Immature natural killer cell (primary cell): ENCODE measurements at regions not wholly inside any gene's neighbourhood (a gene's known extent, or its start where the extent isn't known, plus 50 kb on each side); places are given as distances from the start of the nearest gene placed in this dataset.

ENCODE experiments used
- DNase-seq, 3 donors: peaks; one replicate each; pipeline ENCODE4 v3.0.0; 2022; ENCODE audit warnings: mixed read lengths in 1 of 3
- H3K27ac Mint-ChIP-seq, 6 donors: one replicate each; pipeline ENCODE4 v1.8.0; 2020; ENCODE audit warnings: mixed read lengths in 6 of 6, mild to moderate bottlenecking in 5 of 6, inconsistent platforms in 4 of 6, moderate library complexity in 3 of 6
- H3K27me3 Mint-ChIP-seq, 3 donors: one replicate each; pipeline ENCODE4 v1.8.0; 2020 to 2021; ENCODE audit warnings: low read depth in 3 of 3, mild to moderate bottlenecking in 3 of 3, mixed read lengths in 3 of 3, moderate library complexity in 3 of 3, inconsistent platforms in 1 of 3
- H3K36me3 Mint-ChIP-seq, 3 donors: one replicate each; pipeline ENCODE4 v1.8.0; 2020; ENCODE audit warnings: mixed read lengths in 3 of 3, inconsistent platforms in 2 of 3, mild to moderate bottlenecking in 2 of 3
- H3K4me1 Mint-ChIP-seq, 2 donors: one replicate each; pipeline ENCODE4 v1.8.0; 2020; ENCODE audit warnings: inconsistent platforms in 2 of 2, mild to moderate bottlenecking in 2 of 2, mixed read lengths in 2 of 2, moderate library complexity in 1 of 2
- H3K4me3 Mint-ChIP-seq, 5 donors: one replicate each; pipeline ENCODE4 v1.8.0; 2020; ENCODE audit warnings: mild to moderate bottlenecking in 5 of 5, mixed read lengths in 5 of 5, inconsistent platforms in 3 of 5, moderate library complexity in 3 of 5
- H3K9me3 Mint-ChIP-seq, 6 donors: one replicate each; pipeline ENCODE4 v1.8.0; 2020; ENCODE audit warnings: mild to moderate bottlenecking in 6 of 6, mixed read lengths in 6 of 6, inconsistent platforms in 4 of 6, moderate library complexity in 3 of 6

DNA sequence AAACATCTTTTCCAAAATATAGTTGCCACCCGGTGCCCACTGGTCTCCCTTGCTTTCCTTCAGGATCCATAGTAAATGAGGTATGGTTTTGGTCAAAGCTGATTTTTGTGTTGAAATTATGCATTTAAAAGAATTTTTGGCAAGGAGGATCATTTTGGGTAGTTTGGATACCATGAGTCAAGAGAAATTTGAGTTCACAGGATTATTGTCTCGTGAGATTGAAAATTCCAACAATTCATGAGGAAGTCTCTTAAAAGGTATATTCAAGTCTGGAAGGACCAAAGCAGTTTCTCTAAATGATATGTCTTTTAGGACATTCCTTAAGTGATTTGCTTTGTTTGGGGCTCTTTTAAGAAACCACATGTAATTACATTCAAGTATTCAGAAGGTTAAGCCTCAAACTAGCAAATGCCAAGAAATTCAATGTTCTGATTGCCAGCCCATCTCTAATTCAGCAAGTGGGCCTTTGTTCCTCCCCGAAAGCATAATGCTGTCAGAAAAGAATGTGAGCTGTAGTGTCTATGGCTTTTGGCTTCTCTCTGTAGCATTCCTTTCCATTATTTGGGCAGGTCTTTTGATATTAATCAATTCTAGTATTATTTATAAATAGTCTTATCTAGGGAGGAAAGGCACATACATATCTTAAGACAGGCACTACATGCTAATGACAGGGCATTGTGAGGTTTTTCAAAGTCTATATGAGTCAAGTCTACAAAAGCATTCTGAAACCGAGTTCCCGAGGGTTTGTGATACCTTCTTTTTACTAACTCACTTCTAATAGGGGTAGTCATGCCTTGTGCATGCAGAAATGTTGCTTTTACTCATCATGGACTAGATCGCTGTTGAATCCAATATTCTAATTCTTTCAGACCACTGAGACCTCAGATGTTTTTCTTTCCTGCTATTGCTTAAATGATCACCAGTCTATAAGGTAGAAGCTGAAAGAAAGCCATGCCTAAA lies 453.9 kb downstream of the ENC1 start:
- Mint-ChIP-seq H3K27ac (no peak overlapping the region), H3K9me3 (peaks cover 0 to 3% (median 0%) of the 10 kb centered on the region in 6 donors), H3K27me3 (peaks cover 0 to 8% (median 0%) of the 10 kb centered on the region in 3 donors), H3K4me1 (no peaks in the 10 kb centered on the region), H3K4me3 (no peak overlapping the region), H3K36me3 (no peaks in the 10 kb centered on the region)
- no peak for DNase-seq

DNA sequence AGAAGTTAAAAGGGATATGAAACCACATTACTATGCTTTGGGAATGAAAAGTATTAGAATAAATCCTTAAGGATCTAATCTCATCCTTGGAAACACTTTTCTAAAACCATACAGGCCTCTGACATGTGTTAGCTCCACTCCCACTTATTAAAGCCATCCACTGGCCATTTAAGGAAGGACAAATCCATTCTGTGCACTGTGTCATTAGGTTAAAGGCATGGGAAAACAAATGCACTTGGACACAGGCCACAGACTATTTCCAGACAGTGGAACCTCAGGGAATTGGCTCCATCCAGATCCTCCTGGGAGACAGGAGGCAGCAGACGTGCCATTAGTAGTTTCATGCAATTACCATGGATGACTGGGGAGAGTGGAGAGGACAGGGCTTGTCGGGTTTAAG lies 454.9 kb downstream of the ENC1 start:
- H3K9me3 Mint-ChIP-seq, result peaks cover 0 to 3% (median 0%) of the 10 kb centered on the region in 6 donors
- H3K4me3 Mint-ChIP-seq, result no peak overlapping the region
- no peaks in the 10 kb centered on the region for H3K4me1 Mint-ChIP-seq
- H3K27ac Mint-ChIP-seq, result no peak overlapping the region
- H3K36me3 Mint-ChIP-seq, result no peaks in the 10 kb centered on the region
- DNase-seq, result no peak
- peaks cover 0 to 9% (median 0%) of the 10 kb centered on the region in 3 donors for H3K27me3 Mint-ChIP-seq

DNA sequence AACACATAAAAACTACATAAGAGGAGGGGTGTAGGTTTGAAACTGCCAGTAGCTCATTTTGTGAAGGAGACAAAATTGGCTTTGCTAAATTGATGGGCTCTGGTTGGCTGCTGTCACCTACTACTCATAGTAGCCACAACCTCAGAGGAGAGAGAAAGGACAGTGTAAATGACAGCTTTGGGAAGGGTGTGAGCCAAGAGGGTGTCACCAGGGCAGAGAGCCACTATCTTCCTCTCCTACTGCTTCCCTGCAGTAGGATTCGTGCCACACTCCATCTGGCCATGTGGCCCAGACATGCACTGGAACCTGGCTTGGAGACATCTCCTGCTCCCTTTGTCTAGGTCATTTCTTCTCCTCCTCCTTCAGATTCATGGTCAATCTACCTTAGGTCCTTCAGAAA lies 455.9 kb downstream of the ENC1 start:
- Mint-ChIP-seq H3K27ac (no peak overlapping the region), H3K36me3 (no peaks in the 10 kb centered on the region), H3K4me1 (no peaks in the 10 kb centered on the region), H3K9me3 (peaks cover 0 to 3% (median 0%) of the 10 kb centered on the region in 6 donors), H3K27me3 (peaks cover 0 to 9% (median 0%) of the 10 kb centered on the region in 3 donors), H3K4me3 (no peak overlapping the region)
- DNase-seq, result no peak

DNA sequence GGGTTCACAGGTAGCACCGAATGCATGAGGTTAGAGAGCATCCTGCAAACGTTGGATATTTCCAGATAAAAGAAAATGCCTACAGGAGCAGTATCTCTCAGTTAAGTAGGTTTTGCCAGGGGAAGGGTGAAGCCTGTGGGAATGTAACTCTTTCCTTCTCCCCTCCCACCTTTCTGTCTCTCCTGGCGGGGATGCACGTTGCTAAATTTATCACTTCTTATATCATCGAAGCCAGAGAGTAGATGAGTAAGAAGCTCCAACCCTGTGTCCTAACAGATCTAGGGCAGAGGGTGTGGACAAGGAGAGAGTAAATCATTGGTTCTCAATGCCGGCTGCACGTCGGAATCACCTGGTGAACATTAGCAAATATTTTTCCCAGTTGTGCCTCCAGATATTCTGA lies 457.5 kb downstream of the ENC1 start:
- Mint-ChIP-seq H3K27me3 (peaks cover 0 to 9% (median 0%) of the 10 kb centered on the region in 3 donors), H3K9me3 (peaks cover 0 to 3% (median 0%) of the 10 kb centered on the region in 6 donors), H3K4me1 (no peaks in the 10 kb centered on the region), H3K4me3 (no peak overlapping the region), H3K27ac (no peak overlapping the region), H3K36me3 (no peaks in the 10 kb centered on the region)
- DNase-seq, result no peak

DNA sequence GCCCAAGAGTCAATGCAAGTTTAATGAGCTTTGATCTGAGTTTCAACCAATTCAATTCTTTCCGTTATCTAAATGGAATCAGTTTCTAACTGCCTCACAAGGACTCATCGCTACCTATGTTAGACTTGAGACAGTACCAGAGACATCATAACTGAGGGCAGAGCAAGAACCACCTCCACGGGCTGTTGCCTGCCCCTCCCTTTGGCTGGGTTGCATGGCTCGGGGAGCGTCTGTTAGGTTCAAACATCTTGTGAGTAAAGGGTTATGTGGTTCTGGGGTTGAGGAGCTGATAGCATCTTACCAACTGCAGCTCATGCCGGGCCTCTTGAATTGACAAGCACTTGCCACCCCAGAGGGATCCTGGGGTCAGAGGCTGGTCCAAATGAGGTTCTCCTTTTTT lies 457.9 kb downstream of the ENC1 start:
- Mint-ChIP-seq H3K27me3 (peaks cover 0 to 9% (median 0%) of the 10 kb centered on the region in 3 donors), H3K4me1 (no peaks in the 10 kb centered on the region), H3K9me3 (peaks cover 0 to 2% (median 0%) of the 10 kb centered on the region in 6 donors), H3K36me3 (no peaks in the 10 kb centered on the region), H3K27ac (no peak overlapping the region), H3K4me3 (no peak overlapping the region)
- DNase-seq, result no peak

DNA sequence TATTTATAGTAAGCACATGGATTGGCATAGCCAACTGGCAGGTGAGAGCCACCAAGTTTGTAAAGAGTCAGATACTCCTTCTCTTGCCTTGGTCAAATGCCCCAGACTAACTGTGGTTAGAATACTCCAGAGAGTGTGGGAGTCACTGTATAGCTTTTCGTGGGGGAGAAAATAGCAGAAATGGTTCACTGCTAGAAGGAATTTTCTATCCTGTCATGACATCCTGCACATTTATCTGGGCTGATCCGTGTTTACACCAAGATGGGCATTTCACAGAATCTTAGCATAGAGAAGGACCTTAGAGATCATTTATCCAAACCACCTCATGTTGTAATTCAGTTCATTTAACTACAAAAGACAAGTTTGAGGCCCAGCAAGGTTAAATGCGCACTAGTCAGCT lies 460.8 kb downstream of the ENC1 start:
- Mint-ChIP-seq H3K27ac (no peak overlapping the region), H3K4me3 (no peak overlapping the region), H3K36me3 (no peaks in the 10 kb centered on the region), H3K9me3 (no peaks in the 10 kb centered on the region), H3K4me1 (no peaks in the 10 kb centered on the region), H3K27me3 (peaks cover 0 to 12% (median 1%) of the 10 kb centered on the region in 3 donors)
- DNase-seq, result no peak

DNA sequence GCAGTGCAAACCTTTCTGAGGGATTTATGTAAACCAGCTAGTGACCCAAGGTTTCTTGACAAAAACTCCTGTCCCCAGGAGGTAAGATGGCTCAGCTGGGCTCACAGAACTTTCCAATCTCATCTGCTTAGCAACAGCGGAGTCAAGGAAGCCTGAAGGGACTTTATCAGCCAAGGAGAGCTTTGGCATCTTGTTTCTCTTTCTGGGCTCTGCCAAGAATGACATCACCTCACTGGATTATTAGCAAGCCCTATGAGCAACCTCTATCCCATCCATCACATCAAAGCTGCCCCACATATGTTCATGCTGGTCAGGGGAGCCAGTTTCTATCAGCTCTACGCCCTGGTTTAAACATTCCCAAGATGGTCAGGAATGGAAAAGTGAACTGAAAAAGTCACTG lies 461.3 kb downstream of the ENC1 start:
- no peak overlapping the region for H3K27ac Mint-ChIP-seq
- no peaks in the 10 kb centered on the region for H3K36me3 Mint-ChIP-seq
- H3K4me1 Mint-ChIP-seq, result no peaks in the 10 kb centered on the region
- H3K9me3 Mint-ChIP-seq, result no peaks in the 10 kb centered on the region
- H3K4me3 Mint-ChIP-seq, result no peak overlapping the region
- peaks cover 0 to 9% (median 1%) of the 10 kb centered on the region in 3 donors for H3K27me3 Mint-ChIP-seq
- no peak for DNase-seq

DNA sequence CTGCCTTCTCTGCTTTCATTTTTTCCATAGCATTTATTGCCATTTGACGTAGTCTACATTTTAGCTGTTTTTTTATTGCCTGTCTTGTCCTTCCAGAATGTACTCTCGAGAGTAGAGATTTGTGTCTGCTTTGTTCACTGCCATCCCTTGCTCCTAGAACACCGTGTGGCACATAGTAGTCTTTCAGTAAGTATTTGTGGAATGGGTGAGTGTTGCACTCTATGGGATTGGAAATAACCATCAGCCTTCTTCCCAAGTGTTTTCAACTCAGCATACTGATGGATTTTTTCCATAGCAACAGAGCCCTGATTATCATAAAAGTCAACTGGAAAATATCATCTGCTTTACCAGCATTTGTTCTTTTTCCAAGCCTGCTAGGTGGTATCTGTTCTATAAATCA lies 462.6 kb downstream of the ENC1 start:
- H3K4me1 Mint-ChIP-seq, result no peaks in the 10 kb centered on the region
- H3K4me3 Mint-ChIP-seq, result no peak overlapping the region
- H3K27ac Mint-ChIP-seq, result no peak overlapping the region
- no peak for DNase-seq
- no peaks in the 10 kb centered on the region for H3K36me3 Mint-ChIP-seq
- no peaks in the 10 kb centered on the region for H3K9me3 Mint-ChIP-seq
- peaks cover 0 to 5% (median 1%) of the 10 kb centered on the region in 3 donors for H3K27me3 Mint-ChIP-seq

DNA sequence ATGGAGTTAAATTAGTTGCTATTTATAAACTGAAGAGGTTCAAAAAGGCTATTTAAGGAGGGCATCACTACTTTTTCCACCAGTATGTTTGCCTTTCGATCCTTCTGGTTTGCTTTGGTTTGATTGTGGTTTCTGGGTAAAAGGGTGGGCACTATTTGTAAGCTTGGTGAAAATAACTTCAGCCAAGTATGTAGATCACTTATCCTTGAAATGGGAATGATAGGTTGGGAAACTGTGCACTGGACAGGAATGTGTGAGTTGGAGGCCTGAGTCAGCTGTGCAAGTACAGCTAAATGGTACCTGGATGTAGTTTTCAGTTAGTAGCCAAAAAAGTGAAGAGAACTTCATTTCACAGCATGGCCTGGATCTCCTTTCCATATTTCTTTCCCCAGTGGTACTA lies 466.2 kb downstream of the ENC1 start:
- H3K36me3 Mint-ChIP-seq, result no peaks in the 10 kb centered on the region
- peaks cover 0 to 5% (median 1%) of the 10 kb centered on the region in 3 donors for H3K27me3 Mint-ChIP-seq
- H3K27ac Mint-ChIP-seq, result no peak overlapping the region
- DNase-seq, result no peak
- H3K4me1 Mint-ChIP-seq, result no peaks in the 10 kb centered on the region
- H3K4me3 Mint-ChIP-seq, result no peak overlapping the region
- no peaks in the 10 kb centered on the region for H3K9me3 Mint-ChIP-seq

DNA sequence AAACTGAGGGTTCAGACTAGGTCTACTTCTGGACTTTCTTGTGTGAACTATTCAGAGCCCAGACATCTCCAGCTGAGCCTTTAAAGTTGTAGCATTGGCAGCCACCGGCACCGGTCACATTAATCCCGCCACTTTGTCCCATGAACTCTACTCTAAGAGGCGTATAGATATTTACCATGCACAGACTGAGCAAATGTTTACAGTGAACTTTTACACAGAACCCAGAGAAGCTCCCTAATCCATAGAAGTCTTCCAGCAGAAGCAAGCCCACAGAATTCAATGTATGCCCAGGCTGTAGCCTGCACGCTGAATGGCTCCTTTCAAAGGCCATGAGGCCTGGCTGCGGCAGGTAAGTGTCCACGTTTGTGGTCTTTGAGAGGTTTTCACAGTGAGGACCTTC lies 466.9 kb downstream of the ENC1 start:
- Mint-ChIP-seq H3K4me1 (no peaks in the 10 kb centered on the region), H3K9me3 (no peaks in the 10 kb centered on the region), H3K27me3 (peaks cover 0 to 6% (median 1%) of the 10 kb centered on the region in 3 donors), H3K36me3 (no peaks in the 10 kb centered on the region), H3K27ac (no peak overlapping the region), H3K4me3 (no peak overlapping the region)
- no peak for DNase-seq

DNA sequence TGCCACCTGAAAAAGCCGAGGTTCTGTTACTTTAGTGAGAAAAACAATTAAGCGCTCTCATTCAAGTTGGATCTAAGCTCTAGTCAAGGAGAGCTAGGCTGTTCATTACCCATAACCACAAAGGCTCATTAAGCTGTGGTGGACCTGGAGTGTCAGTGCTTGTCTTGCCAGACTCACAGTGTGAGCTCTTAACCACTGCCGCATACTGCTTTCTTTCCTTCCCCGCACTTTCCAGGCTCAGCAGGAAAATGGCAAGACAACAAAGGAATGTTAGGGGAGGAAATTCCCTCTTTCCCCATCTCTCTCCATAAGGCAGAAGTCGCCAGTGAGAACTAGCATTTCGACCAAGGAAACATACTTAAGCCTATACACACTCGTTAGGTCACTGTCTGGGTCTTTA lies 467.3 kb downstream of the ENC1 start:
- Mint-ChIP-seq H3K36me3 (no peaks in the 10 kb centered on the region), H3K27ac (no peak overlapping the region), H3K4me3 (no peak overlapping the region), H3K27me3 (peaks cover 0 to 6% (median 1%) of the 10 kb centered on the region in 3 donors), H3K4me1 (no peaks in the 10 kb centered on the region), H3K9me3 (no peaks in the 10 kb centered on the region)
- no peak for DNase-seq

DNA sequence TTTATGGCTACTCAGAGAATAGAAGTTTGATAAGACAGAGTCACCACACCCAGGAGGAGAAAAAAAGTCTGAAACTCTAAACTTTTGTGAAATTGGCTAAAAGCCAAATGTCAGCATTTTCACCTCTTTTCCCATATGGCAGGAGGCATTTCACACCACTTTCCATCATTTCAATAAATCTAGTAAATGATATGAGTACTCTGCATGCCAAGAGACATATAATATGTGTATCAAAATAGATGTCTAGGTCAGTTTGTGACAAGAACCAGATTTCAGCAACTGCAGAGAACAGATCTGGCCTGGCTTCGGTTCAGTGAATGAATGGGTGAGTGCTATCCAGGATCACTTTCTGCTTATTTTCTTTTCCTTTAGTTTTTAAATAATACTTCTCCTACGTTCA lies 470.8 kb downstream of the ENC1 start:
- H3K36me3 Mint-ChIP-seq, result no peaks in the 10 kb centered on the region
- H3K27me3 Mint-ChIP-seq, result peaks cover 0 to 4% (median 0%) of the 10 kb centered on the region in 3 donors
- no peak for DNase-seq
- no peaks in the 10 kb centered on the region for H3K9me3 Mint-ChIP-seq
- no peak overlapping the region for H3K4me3 Mint-ChIP-seq
- H3K4me1 Mint-ChIP-seq, result no peaks in the 10 kb centered on the region
- H3K27ac Mint-ChIP-seq, result no peak overlapping the region

DNA sequence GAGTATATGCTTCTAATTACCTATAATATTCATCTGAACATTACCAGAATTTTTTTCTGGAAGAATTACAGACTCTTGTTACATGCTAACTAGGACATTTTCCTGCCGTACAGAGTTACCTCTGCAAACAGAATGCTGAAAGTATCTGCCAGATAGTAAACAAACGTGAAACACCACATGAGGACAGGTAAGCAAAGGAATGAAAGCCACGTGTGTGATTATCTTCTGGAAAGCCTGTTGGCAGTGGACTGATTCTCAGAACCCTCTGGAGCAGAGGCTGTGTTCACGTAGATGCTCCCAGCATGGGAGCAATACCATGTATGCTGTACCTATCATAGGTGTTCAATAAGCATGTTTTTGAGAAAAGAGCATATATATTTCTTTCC lies 472.6 kb downstream of the ENC1 start:
- Mint-ChIP-seq H3K4me1 (no peaks in the 10 kb centered on the region), H3K36me3 (no peaks in the 10 kb centered on the region), H3K4me3 (no peak overlapping the region), H3K27ac (no peak overlapping the region), H3K9me3 (no peaks in the 10 kb centered on the region), H3K27me3 (peaks cover 0 to 4% (median 0%) of the 10 kb centered on the region in 3 donors)
- DNase-seq, result no peak

DNA sequence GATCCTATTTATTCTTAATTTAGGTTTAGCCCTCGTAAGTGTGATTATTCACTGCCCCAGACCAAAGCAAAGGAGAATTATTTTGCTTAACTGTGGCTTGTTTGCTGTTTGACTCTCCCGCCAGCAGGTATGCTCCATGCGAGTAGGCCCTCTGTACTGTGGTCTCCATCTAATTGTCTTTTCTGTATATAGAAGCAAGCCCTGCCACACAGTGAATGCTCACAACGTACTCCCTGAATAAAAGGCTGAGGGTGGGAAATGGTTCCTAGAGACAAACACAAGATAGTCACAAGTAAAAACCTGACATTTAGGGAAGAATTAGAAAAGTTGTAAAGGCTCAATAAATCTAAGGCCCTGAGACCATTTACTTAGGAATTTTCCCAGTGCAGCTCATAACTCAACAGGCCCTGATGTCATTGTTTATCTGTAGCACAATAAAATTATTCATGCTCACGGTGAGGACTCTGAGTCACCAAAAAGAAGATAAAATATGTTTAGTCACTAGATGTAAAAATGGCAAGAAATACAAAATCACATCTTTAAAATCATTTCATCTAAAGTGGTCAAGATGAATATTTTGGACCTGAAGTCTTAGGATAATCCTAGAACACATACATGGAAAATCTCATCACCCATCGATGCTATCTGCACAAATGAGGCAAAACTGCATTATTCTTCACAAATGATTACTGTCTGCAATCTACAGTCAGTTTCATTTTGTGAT lies 473.2 kb downstream of the ENC1 start:
- Mint-ChIP-seq H3K27ac (no peak overlapping the region), H3K9me3 (no peaks in the 10 kb centered on the region), H3K4me1 (no peaks in the 10 kb centered on the region), H3K27me3 (peaks cover 0 to 2% (median 0%) of the 10 kb centered on the region in 3 donors), H3K36me3 (no peaks in the 10 kb centered on the region), H3K4me3 (no peak overlapping the region)
- no peak for DNase-seq
